Neural crest cell (in vitro differentiated cells): ENCODE measurements at regions not wholly inside any gene's neighbourhood (a gene's known extent, or its start where the extent isn't known, plus 50 kb on each side); places are given as distances from the start of the nearest gene placed in this dataset.

Source experiments
- DNase-seq: peaks from one replicate; pipeline ENCODE4 v3.0.0; 2021; ENCODE audit warnings: low read depth, mixed read lengths, low spot score
- H3K27ac Mint-ChIP-seq: one replicate; pipeline ENCODE4 v1.8.0; 2021; ENCODE audit warnings: mild to moderate bottlenecking, mixed read lengths; ENCODE audit not compliant: unreplicated experiment
- H3K27me3 Mint-ChIP-seq: 2 replicates; pipeline ENCODE4 v1.8.0; 2021; ENCODE audit warnings: low read depth, mild to moderate bottlenecking, mixed read lengths
- H3K36me3 Mint-ChIP-seq: 2 replicates; pipeline ENCODE4 v1.8.0; 2021; ENCODE audit warnings: low read depth, mild to moderate bottlenecking, mixed read lengths
- H3K4me1 Mint-ChIP-seq: 2 replicates; pipeline ENCODE4 v1.8.0; 2021; ENCODE audit warnings: mixed read lengths
- H3K4me3 Mint-ChIP-seq: one replicate; pipeline ENCODE4 v1.8.0; 2021; ENCODE audit warnings: mild to moderate bottlenecking, mixed read lengths
- H3K9me3 Mint-ChIP-seq: 2 replicates; pipeline ENCODE4 v1.8.0; 2021; ENCODE audit warnings: mixed read lengths
- TF ChIP-seq, protein P1 (sequence below): fragments of 200-600 bp; sonication (generic); conservative IDR thresholded peaks from 2 replicates; pipeline ENCODE4 v1.5.0; 2021; ENCODE audit warnings: antibody characterized with exemption, mild to moderate bottlenecking

DNA sequence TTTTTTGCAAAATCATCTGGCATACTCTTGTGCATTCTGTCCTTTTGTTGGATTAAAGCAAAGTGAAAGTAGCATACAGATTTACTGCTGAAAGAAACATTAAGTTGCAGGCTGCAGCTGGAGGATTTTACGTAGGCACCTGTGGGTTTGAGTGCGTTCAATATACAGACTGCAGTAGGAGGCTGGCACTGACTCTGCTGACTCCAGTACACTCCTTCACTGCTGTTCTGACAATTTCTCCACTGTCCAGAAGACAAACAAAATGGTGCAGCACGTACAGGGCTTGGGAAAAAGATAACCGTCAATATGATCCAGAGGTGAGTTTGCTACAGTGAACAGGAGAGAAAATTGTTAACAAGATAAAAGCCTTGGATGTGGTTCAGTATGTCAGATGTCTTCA lies 73.3 kb downstream of the TANC2 start:
- no peak for DNase-seq
- H3K27ac Mint-ChIP-seq: no peak overlapping the region
- H3K9me3 Mint-ChIP-seq: no peaks in the 10 kb centered on the region
- H3K27me3 Mint-ChIP-seq: no peaks in the 10 kb centered on the region
- no peak overlapping the region for H3K4me3 Mint-ChIP-seq
- peaks cover 3% of the 10 kb centered on the region for H3K4me1 Mint-ChIP-seq
- TF ChIP-seq, protein P1, sequence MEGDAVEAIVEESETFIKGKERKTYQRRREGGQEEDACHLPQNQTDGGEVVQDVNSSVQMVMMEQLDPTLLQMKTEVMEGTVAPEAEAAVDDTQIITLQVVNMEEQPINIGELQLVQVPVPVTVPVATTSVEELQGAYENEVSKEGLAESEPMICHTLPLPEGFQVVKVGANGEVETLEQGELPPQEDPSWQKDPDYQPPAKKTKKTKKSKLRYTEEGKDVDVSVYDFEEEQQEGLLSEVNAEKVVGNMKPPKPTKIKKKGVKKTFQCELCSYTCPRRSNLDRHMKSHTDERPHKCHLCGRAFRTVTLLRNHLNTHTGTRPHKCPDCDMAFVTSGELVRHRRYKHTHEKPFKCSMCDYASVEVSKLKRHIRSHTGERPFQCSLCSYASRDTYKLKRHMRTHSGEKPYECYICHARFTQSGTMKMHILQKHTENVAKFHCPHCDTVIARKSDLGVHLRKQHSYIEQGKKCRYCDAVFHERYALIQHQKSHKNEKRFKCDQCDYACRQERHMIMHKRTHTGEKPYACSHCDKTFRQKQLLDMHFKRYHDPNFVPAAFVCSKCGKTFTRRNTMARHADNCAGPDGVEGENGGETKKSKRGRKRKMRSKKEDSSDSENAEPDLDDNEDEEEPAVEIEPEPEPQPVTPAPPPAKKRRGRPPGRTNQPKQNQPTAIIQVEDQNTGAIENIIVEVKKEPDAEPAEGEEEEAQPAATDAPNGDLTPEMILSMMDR: no peak
- no peaks in the 10 kb centered on the region for H3K36me3 Mint-ChIP-seq

GRCh38 chr17:63039899-63040602 lies 74.0 kb downstream of the TANC2 start:
- Mint-ChIP-seq H3K4me3 (no peak overlapping the region), H3K4me1 (peaks cover 3% of the 10 kb centered on the region), H3K36me3 (no peaks in the 10 kb centered on the region), H3K27me3 (no peaks in the 10 kb centered on the region), H3K9me3 (no peaks in the 10 kb centered on the region), H3K27ac (no peak overlapping the region)
- TF ChIP-seq, protein P1: no peak
- DNase-seq: no peak

DNA sequence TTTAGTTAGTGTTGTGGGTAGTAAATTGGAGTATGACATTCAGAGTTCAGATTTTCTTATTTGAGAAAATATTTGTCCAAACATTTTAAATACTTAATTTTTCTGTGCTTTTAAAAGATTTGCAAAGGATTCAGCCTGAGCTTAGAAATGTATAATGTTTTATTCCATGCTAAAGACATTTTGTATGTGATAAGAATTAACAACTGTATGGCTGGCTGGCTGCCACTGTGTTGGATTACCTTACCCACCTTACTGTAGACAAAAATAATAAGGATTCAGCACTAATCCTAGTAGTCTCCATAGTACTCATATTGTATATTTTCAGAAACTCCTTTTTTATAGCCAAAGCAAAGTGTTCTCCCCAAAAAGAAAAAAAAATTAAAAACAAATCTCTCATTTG lies 74.8 kb downstream of the TANC2 start:
- no peaks in the 10 kb centered on the region for H3K9me3 Mint-ChIP-seq

DNA sequence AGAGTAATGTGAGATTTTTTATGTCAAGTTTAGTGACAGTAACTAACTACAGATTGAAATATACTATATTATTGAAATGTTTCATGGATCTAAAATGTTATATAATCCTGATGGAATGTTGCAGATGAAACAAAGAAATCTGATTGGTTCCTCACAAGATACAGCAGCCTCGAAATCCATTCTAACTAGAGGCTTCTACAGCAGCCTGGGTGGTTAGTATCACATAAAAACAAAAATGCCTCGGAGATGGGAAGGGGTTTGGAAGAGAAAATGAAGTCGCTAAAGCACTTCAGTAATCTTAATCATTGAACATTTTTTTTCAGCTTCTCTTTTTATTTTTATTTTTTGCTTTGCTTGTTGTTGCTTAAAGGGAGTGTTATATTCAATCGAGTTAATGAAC lies 75.2 kb downstream of the TANC2 start:
- Mint-ChIP-seq H3K27me3 (no peaks in the 10 kb centered on the region), H3K27ac (no peak overlapping the region), H3K36me3 (no peaks in the 10 kb centered on the region), H3K4me3 (no peak overlapping the region), H3K9me3 (no peaks in the 10 kb centered on the region), H3K4me1 (peaks cover 3% of the 10 kb centered on the region)
- TF ChIP-seq, protein P1: no peak
- no peak for DNase-seq

More for the DNA sequence above, 74.8 kb downstream of the TANC2 start:
- Mint-ChIP-seq H3K36me3 (no peaks in the 10 kb centered on the region), H3K4me3 (no peak overlapping the region), H3K27me3 (no peaks in the 10 kb centered on the region), H3K27ac (no peak overlapping the region), H3K4me1 (peaks cover 3% of the 10 kb centered on the region)
- TF ChIP-seq, protein P1: no peak
- DNase-seq: no peak

- DNase-seq: no peak
- TF ChIP-seq, protein P1: no peak
- no peaks in the 10 kb centered on the region for H3K27me3 Mint-ChIP-seq
- H3K27ac Mint-ChIP-seq: no peak overlapping the region
- no peak overlapping the region for H3K4me3 Mint-ChIP-seq
- no peaks in the 10 kb centered on the region for H3K9me3 Mint-ChIP-seq
- H3K36me3 Mint-ChIP-seq: no peaks in the 10 kb centered on the region
- H3K4me1 Mint-ChIP-seq: peaks cover 3% of the 10 kb centered on the region
These were observed 75.7 kb downstream of the TANC2 start for GRCh38 chr17:63041722-63042121.
